ENCODE measurements at regions not wholly inside any gene's neighbourhood (a gene's known extent, or its start where the extent isn't known, plus 50 kb on each side); places are given as distances from the start of the nearest gene placed in this dataset.

GRCh38 chr10:106182542-106182941 lies 982.0 kb downstream of the SORCS1 start:
- Mint-ChIP-seq H3K9me3 (ENCODE audit: insufficient read depth) (no peaks in the 10 kb centered on the region), H3K4me3 (no peak overlapping the region), H3K27ac (no peak overlapping the region), H3K4me1 (no peaks in the 10 kb centered on the region), H3K27me3 (no peaks in the 10 kb centered on the region)
- DNase-seq = no peak
- H3K4me2 ChIP-seq (replicated peaks; ENCODE audit: low read depth, low read length, poor library complexity, severe bottlenecking) = no peak overlapping the region
- intact Hi-C loops (cut with micrococcal nuclease) = no loop called here
- H3K4me3 ChIP-seq (ENCODE audit: control extremely low read depth in 1 of 5, extremely low read depth in 1 of 5, insufficient read depth in 1 of 5, low read depth in 2 of 5, low read length in 4 of 5) = no peak overlapping the region
- no peak for ATAC-seq (ENCODE audit: low read depth)
- no peak overlapping the region for H2AFZ ChIP-seq (ENCODE audit: insufficient read depth, low read depth, low read length, poor library complexity, severe bottlenecking)
- ChIA-PET CTCF (no interaction called here), POLR2A (no interaction called here)
- H3K36me3 ChIP-seq (replicated peaks in 1 of 2; ENCODE audit: control extremely low read depth in 1 of 2, control insufficient read depth in 1 of 2, extremely low read depth in 1 of 2, insufficient read depth in 2 of 2, low read length in 1 of 2) = no peaks in the 10 kb centered on the region
- no peaks in the 10 kb centered on the region for H3K9me3 ChIP-seq (ENCODE audit: control extremely low read depth in 1 of 3, control insufficient read depth in 2 of 3, insufficient read depth in 1 of 3, low read length in 2 of 3)
- no peak for TF ChIP-seq CTCF (IDR thresholded peaks at IDR 0.05)
- no peak for TF ChIP-seq EZH2 (IDR thresholded peaks at IDR 0.05; ENCODE audit: borderline replicate concordance, insufficient read depth, low read depth, low read length, poor library complexity, severe bottlenecking)
- H4K20me1 ChIP-seq (ENCODE audit: control insufficient read depth, insufficient read depth, low read length, poor library complexity, severe bottlenecking) = no peaks in the 10 kb centered on the region
- no peaks in the 10 kb centered on the region for H3K4me1 ChIP-seq (ENCODE audit: control insufficient read depth in 2 of 2, insufficient read depth in 2 of 2, low read length in 2 of 2)
- H3K27me3 ChIP-seq (replicated peaks in 1 of 4; ENCODE audit: control extremely low read depth in 1 of 4, control insufficient read depth in 3 of 4, insufficient read depth in 4 of 4, low read length in 3 of 4) = no peaks in the 10 kb centered on the region
- no peaks in the 10 kb centered on the region for H3K79me2 ChIP-seq (ENCODE audit: control insufficient read depth, insufficient read depth, low read length)
- H3K9ac ChIP-seq (ENCODE audit: low read length) = no peak overlapping the region
- no peak overlapping the region for H3K27ac ChIP-seq (ENCODE audit: low read length in 2 of 2)

- H4K20me1 ChIP-seq (ENCODE audit: control insufficient read depth, insufficient read depth, low read length, poor library complexity, severe bottlenecking) = no peaks in the 10 kb centered on the region
- no peaks in the 10 kb centered on the region for H3K27me3 ChIP-seq (replicated peaks in 1 of 4; ENCODE audit: control extremely low read depth in 1 of 4, control insufficient read depth in 3 of 4, insufficient read depth in 4 of 4, low read length in 3 of 4)
- no peak overlapping the region for H3K9ac ChIP-seq (ENCODE audit: low read length)
- H2AFZ ChIP-seq (ENCODE audit: insufficient read depth, low read depth, low read length, poor library complexity, severe bottlenecking) = no peak overlapping the region
- no peaks in the 10 kb centered on the region for H3K27me3 Mint-ChIP-seq
- H3K4me3 ChIP-seq (ENCODE audit: control extremely low read depth in 1 of 5, extremely low read depth in 1 of 5, insufficient read depth in 1 of 5, low read depth in 2 of 5, low read length in 4 of 5) = no peak overlapping the region
- ChIA-PET CTCF (no interaction called here), POLR2A (no interaction called here)
- no peaks in the 10 kb centered on the region for H3K9me3 Mint-ChIP-seq (ENCODE audit: insufficient read depth)
- H3K27ac Mint-ChIP-seq = no peak overlapping the region
- H3K79me2 ChIP-seq (ENCODE audit: control insufficient read depth, insufficient read depth, low read length) = no peaks in the 10 kb centered on the region
- no peak overlapping the region for H3K4me2 ChIP-seq (replicated peaks; ENCODE audit: low read depth, low read length, poor library complexity, severe bottlenecking)
- DNase-seq (no peak), ATAC-seq (ENCODE audit: low read depth) (no peak)
- H3K36me3 ChIP-seq (replicated peaks in 1 of 2; ENCODE audit: control extremely low read depth in 1 of 2, control insufficient read depth in 1 of 2, extremely low read depth in 1 of 2, insufficient read depth in 2 of 2, low read length in 1 of 2) = no peaks in the 10 kb centered on the region
- intact Hi-C loops (cut with micrococcal nuclease) = no loop called here
- H3K4me3 Mint-ChIP-seq = no peak overlapping the region
- 80% methylated on average over 1 of the region's 3 CpGs for whole genome bisulfite sequencing (ENCODE audit: insufficient coverage)
- no peaks in the 10 kb centered on the region for H3K4me1 Mint-ChIP-seq
- H3K9me3 ChIP-seq (ENCODE audit: control extremely low read depth in 1 of 3, control insufficient read depth in 2 of 3, insufficient read depth in 1 of 3, low read length in 2 of 3) = no peaks in the 10 kb centered on the region
- no peaks in the 10 kb centered on the region for H3K4me1 ChIP-seq (ENCODE audit: control insufficient read depth in 2 of 2, insufficient read depth in 2 of 2, low read length in 2 of 2)
- H3K27ac ChIP-seq (ENCODE audit: low read length in 2 of 2) = no peak overlapping the region
- TF ChIP-seq CTCF (IDR thresholded peaks at IDR 0.05) (no peak), EZH2 (IDR thresholded peaks at IDR 0.05; ENCODE audit: borderline replicate concordance, insufficient read depth, low read depth, low read length, poor library complexity, severe bottlenecking) (no peak)
These were observed 983.0 kb downstream of the SORCS1 start for GRCh38 chr10:106181501-106181900.

Data from B cell (primary cell).